ENCODE measurements at regions not wholly inside any gene's neighbourhood (a gene's known extent, or its start where the extent isn't known, plus 50 kb on each side); places are given as distances from the start of the nearest gene placed in this dataset.

DNA sequence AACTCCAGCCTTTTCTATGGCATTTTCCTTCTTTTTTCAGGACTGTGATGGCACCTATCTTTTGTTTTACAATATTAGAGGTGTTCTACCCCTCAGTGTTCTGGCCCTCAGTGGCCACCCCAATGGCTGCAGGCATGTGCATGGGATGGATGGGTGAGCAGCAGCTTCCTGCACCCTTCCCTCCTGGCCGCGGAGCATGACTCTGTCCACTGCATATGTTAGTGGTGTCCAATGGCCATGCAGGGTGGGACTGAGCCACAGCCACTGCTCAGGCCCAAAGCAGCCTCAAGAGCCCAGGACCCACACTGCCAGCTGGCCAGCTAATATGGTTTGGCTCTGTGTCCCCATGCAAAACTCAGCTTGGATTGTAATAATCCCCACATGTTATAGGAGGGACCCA lies 1032.3 kb upstream of the FBXO33 start:
- ChIA-PET POLR2A (no interaction called here), CTCF (ENCODE audit: low intra/inter-chr PET ratio, low total read pairs) (no interaction called here)
- intact Hi-C loops (cut with micrococcal nuclease; ENCODE audit: unreplicated experiment): no loop called here
- TF ChIP-seq, protein P1, sequence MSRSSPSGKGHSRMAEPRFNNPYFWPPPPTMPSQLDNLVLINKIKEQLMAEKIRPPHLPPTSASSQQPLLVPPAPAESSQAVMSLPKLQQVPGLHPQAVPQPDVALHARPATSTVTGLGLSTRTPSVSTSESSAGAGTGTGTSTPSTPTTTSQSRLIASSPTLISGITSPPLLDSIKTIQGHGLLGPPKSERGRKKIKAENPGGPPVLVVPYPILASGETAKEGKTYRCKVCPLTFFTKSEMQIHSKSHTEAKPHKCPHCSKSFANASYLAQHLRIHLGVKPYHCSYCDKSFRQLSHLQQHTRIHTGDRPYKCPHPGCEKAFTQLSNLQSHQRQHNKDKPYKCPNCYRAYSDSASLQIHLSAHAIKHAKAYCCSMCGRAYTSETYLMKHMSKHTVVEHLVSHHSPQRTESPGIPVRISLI (CRISPR knock-in tag; IDR thresholded peaks at IDR 0.05; ENCODE audit: borderline replicate concordance): no peak
- Histone ChIP-seq H3K9me3 (ENCODE audit: low read length) (peaks cover 87% of the 10 kb centered on the region), H3K9ac (ENCODE audit: insufficient read depth, low read depth, low read length) (no peak overlapping the region), H3K36me3 (replicated peaks in 1 of 2; ENCODE audit: control insufficient read depth in 1 of 2, insufficient read depth in 2 of 2, low read length in 2 of 2) (no peaks in the 10 kb centered on the region), H4K20me1 (ENCODE audit: insufficient read depth, low read length) (no peaks in the 10 kb centered on the region), H3K4me2 (ENCODE audit: low read depth, low read length) (no peak overlapping the region), H3K27me3 (ENCODE audit: control insufficient read depth in 1 of 2, insufficient read depth in 2 of 2, low read length in 2 of 2) (no peaks in the 10 kb centered on the region), H3K27ac (ENCODE audit: extremely low read length, insufficient read depth, low read length) (no peak overlapping the region), H3K4me3 (replicated peaks in 1 of 3; ENCODE audit: insufficient read depth in 1 of 3, low read depth in 2 of 3, low read length in 3 of 3) (no peak overlapping the region), H3K79me2 (ENCODE audit: insufficient read depth, low read length) (no peaks in the 10 kb centered on the region), H2AFZ (ENCODE audit: low read length) (no peak overlapping the region), H3K4me1 (ENCODE audit: insufficient read depth, low read length) (no peaks in the 10 kb centered on the region)
- WGBS (ENCODE audit: low lambda C conversion rate): 93% methylated on average over 2 of the region's 2 CpGs
- DNase-seq (ENCODE audit: low spot score) (no peak), ATAC-seq (no peak), FAIRE-seq (no peak)
- BruUV-seq (replicated peaks): no TSS peak
- in situ Hi-C loops (cut with HindIII; ENCODE audit: extremely low pct_ligation_motif_present, low pct_unique_long_range_greater_than_20kb): no loop called here

DNA sequence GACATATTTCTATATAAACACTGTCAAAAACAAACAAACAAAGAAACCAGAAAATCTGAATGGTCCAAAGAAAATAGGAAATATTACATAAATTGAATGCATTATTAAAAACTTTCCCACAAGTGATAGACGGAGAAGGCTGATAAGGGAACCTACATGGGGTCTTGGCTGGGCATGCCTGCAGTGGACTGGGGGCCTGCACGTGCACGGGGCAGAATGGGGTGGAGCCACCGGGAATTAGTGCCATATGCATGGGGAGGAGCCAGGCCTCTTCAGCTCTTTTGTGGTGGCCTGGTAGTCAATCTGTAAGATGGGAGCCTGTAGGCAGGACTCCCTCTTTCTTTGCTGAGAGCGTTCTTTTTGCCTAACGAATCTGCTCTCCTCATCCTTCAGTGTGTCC lies 1031.7 kb upstream of the FBXO33 start:
- BruUV-seq (replicated peaks): no TSS peak
- Histone ChIP-seq H3K27me3 (ENCODE audit: control insufficient read depth in 1 of 2, insufficient read depth in 2 of 2, low read length in 2 of 2) (no peaks in the 10 kb centered on the region), H3K36me3 (replicated peaks in 1 of 2; ENCODE audit: control insufficient read depth in 1 of 2, insufficient read depth in 2 of 2, low read length in 2 of 2) (no peaks in the 10 kb centered on the region), H3K9ac (ENCODE audit: insufficient read depth, low read depth, low read length) (no peak overlapping the region), H2AFZ (ENCODE audit: low read length) (no peak overlapping the region), H3K4me2 (ENCODE audit: low read depth, low read length) (no peak overlapping the region), H3K9me3 (ENCODE audit: low read length) (peaks cover 86% of the 10 kb centered on the region), H4K20me1 (ENCODE audit: insufficient read depth, low read length) (no peaks in the 10 kb centered on the region), H3K4me1 (ENCODE audit: insufficient read depth, low read length) (no peaks in the 10 kb centered on the region), H3K4me3 (replicated peaks in 1 of 3; ENCODE audit: insufficient read depth in 1 of 3, low read depth in 2 of 3, low read length in 3 of 3) (no peak overlapping the region), H3K79me2 (ENCODE audit: insufficient read depth, low read length) (no peaks in the 10 kb centered on the region), H3K27ac (ENCODE audit: extremely low read length, insufficient read depth, low read length) (no peak overlapping the region)
- 3% methylated on average over 6 of the region's 6 CpGs for WGBS (ENCODE audit: low lambda C conversion rate)
- FAIRE-seq (no peak), DNase-seq (ENCODE audit: low spot score) (no peak), ATAC-seq (no peak)
- ChIA-PET CTCF (ENCODE audit: low intra/inter-chr PET ratio, low total read pairs) (no interaction called here), POLR2A (no interaction called here)
- intact Hi-C loops (cut with micrococcal nuclease; ENCODE audit: unreplicated experiment): no loop called here
- in situ Hi-C loops (cut with HindIII; ENCODE audit: extremely low pct_ligation_motif_present, low pct_unique_long_range_greater_than_20kb): no loop called here
- TF ChIP-seq MED1 (CRISPR knock-in tag; IDR thresholded peaks at IDR 0.05) (no peak), SMARCC2 (IDR thresholded peaks at IDR 0.05) (no peak), FOXA3 (CRISPR knock-in tag; IDR thresholded peaks at IDR 0.05) (no peak), ZNF234 (CRISPR knock-in tag; conservative IDR thresholded peaks at IDR 0.05) (no peak), ZNF564 (CRISPR knock-in tag; IDR thresholded peaks at IDR 0.05) (no peak), ZSCAN31 (CRISPR knock-in tag; IDR thresholded peaks at IDR 0.05; ENCODE audit: low read depth) (no peak), ZFP1 (CRISPR knock-in tag; IDR thresholded peaks at IDR 0.05) (no peak), GTF3A (CRISPR knock-in tag; conservative IDR thresholded peaks at IDR 0.05) (no peak), ZSCAN21 (CRISPR knock-in tag; IDR thresholded peaks at IDR 0.05; ENCODE audit: borderline replicate concordance) (no peak), ZNF816 (CRISPR knock-in tag; IDR thresholded peaks at IDR 0.05; ENCODE audit: borderline replicate concordance) (no peak), CEBPG (CRISPR knock-in tag; IDR thresholded peaks at IDR 0.05) (no peak), MEF2D (CRISPR knock-in tag; IDR thresholded peaks at IDR 0.05) (no peak)
- TF ChIP-seq, protein P2, sequence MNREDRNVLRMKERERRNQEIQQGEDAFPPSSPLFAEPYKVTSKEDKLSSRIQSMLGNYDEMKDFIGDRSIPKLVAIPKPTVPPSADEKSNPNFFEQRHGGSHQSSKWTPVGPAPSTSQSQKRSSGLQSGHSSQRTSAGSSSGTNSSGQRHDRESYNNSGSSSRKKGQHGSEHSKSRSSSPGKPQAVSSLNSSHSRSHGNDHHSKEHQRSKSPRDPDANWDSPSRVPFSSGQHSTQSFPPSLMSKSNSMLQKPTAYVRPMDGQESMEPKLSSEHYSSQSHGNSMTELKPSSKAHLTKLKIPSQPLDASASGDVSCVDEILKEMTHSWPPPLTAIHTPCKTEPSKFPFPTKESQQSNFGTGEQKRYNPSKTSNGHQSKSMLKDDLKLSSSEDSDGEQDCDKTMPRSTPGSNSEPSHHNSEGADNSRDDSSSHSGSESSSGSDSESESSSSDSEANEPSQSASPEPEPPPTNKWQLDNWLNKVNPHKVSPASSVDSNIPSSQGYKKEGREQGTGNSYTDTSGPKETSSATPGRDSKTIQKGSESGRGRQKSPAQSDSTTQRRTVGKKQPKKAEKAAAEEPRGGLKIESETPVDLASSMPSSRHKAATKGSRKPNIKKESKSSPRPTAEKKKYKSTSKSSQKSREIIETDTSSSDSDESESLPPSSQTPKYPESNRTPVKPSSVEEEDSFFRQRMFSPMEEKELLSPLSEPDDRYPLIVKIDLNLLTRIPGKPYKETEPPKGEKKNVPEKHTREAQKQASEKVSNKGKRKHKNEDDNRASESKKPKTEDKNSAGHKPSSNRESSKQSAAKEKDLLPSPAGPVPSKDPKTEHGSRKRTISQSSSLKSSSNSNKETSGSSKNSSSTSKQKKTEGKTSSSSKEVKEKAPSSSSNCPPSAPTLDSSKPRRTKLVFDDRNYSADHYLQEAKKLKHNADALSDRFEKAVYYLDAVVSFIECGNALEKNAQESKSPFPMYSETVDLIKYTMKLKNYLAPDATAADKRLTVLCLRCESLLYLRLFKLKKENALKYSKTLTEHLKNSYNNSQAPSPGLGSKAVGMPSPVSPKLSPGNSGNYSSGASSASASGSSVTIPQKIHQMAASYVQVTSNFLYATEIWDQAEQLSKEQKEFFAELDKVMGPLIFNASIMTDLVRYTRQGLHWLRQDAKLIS (CRISPR knock-in tag; IDR thresholded peaks at IDR 0.05): no peak
- TF ChIP-seq, protein P3, sequence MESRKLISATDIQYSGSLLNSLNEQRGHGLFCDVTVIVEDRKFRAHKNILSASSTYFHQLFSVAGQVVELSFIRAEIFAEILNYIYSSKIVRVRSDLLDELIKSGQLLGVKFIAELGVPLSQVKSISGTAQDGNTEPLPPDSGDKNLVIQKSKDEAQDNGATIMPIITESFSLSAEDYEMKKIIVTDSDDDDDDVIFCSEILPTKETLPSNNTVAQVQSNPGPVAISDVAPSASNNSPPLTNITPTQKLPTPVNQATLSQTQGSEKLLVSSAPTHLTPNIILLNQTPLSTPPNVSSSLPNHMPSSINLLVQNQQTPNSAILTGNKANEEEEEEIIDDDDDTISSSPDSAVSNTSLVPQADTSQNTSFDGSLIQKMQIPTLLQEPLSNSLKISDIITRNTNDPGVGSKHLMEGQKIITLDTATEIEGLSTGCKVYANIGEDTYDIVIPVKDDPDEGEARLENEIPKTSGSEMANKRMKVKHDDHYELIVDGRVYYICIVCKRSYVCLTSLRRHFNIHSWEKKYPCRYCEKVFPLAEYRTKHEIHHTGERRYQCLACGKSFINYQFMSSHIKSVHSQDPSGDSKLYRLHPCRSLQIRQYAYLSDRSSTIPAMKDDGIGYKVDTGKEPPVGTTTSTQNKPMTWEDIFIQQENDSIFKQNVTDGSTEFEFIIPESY (CRISPR knock-in tag; IDR thresholded peaks at IDR 0.05): no peak

Data from HepG2 (cell line).